ENCODE measurements at regions not wholly inside any gene's neighbourhood (a gene's known extent, or its start where the extent isn't known, plus 50 kb on each side); places are given as distances from the start of the nearest gene placed in this dataset.

GRCh38 chr2:100691846-100692245, 128.1 kb upstream of the NPAS2 start:
- Histone ChIP-seq H3K27me3 (ENCODE audit: insufficient read depth, low read depth, severe bottlenecking) (no peaks in the 10 kb centered on the region), H3K27ac (no peak overlapping the region), H3K36me3 (no peaks in the 10 kb centered on the region), H3K9me3 (ENCODE audit: severe bottlenecking) (peaks cover 5% of the 10 kb centered on the region), H3K4me3 (ENCODE audit: low read depth, low read length) (no peak overlapping the region)
- TF ChIP-seq CTCF (IDR thresholded peaks at IDR 0.05; ENCODE audit: low read depth, low read length) = no peak
- DNase-seq = no peak

GRCh38 chr2:100692381-100692780, 127.6 kb upstream of the NPAS2 start:
- no peak for TF ChIP-seq CTCF (IDR thresholded peaks at IDR 0.05; ENCODE audit: low read depth, low read length)
- Histone ChIP-seq H3K9me3 (ENCODE audit: severe bottlenecking) (peaks cover 5% of the 10 kb centered on the region), H3K27ac (no peak overlapping the region), H3K27me3 (ENCODE audit: insufficient read depth, low read depth, severe bottlenecking) (no peaks in the 10 kb centered on the region), H3K36me3 (no peaks in the 10 kb centered on the region), H3K4me3 (ENCODE audit: low read depth, low read length) (no peak overlapping the region)
- no peak for DNase-seq

- Histone ChIP-seq H3K27ac (no peak overlapping the region), H3K36me3 (no peaks in the 10 kb centered on the region), H3K27me3 (ENCODE audit: insufficient read depth, low read depth, severe bottlenecking) (no peaks in the 10 kb centered on the region), H3K9me3 (ENCODE audit: severe bottlenecking) (peaks cover 5% of the 10 kb centered on the region), H3K4me3 (ENCODE audit: low read depth, low read length) (no peak overlapping the region)
- DNase-seq = no peak
- TF ChIP-seq CTCF (IDR thresholded peaks at IDR 0.05; ENCODE audit: low read depth, low read length) = no peak
Observed at GRCh38 chr2:100692906-100693305, 127.0 kb upstream of the NPAS2 start.

- no peak for TF ChIP-seq CTCF (IDR thresholded peaks at IDR 0.05; ENCODE audit: low read depth, low read length)
- no peak overlapping the region for H3K4me3 ChIP-seq (ENCODE audit: low read depth, low read length)
- H3K36me3 ChIP-seq = no peaks in the 10 kb centered on the region
- DNase-seq = no peak
- H3K27ac ChIP-seq = no peak overlapping the region
- H3K27me3 ChIP-seq (ENCODE audit: insufficient read depth, low read depth, severe bottlenecking) = peaks cover 3% of the 10 kb centered on the region
- peaks cover 5% of the 10 kb centered on the region for H3K9me3 ChIP-seq (ENCODE audit: severe bottlenecking)
Observed at GRCh38 chr2:100699131-100699530, 120.8 kb upstream of the NPAS2 start.

GRCh38 chr2:100702438-100703109, 117.4 kb upstream of the NPAS2 start:
- no peak for TF ChIP-seq CTCF (IDR thresholded peaks at IDR 0.05; ENCODE audit: low read depth, low read length)
- H3K27ac ChIP-seq = no peak overlapping the region
- H3K36me3 ChIP-seq = no peaks in the 10 kb centered on the region
- H3K4me3 ChIP-seq (ENCODE audit: low read depth, low read length) = no peak overlapping the region
- peaks cover 3% of the 10 kb centered on the region for H3K27me3 ChIP-seq (ENCODE audit: insufficient read depth, low read depth, severe bottlenecking)
- H3K9me3 ChIP-seq (ENCODE audit: severe bottlenecking) = no peaks in the 10 kb centered on the region
- DNase-seq = no peak

- Histone ChIP-seq H3K27me3 (ENCODE audit: insufficient read depth, low read depth, severe bottlenecking) (peaks cover 3% of the 10 kb centered on the region), H3K9me3 (ENCODE audit: severe bottlenecking) (no peaks in the 10 kb centered on the region), H3K27ac (no peak overlapping the region), H3K4me3 (ENCODE audit: low read depth, low read length) (no peak overlapping the region), H3K36me3 (no peaks in the 10 kb centered on the region)
- no peak for TF ChIP-seq CTCF (IDR thresholded peaks at IDR 0.05; ENCODE audit: low read depth, low read length)
- no peak for DNase-seq
Observed at GRCh38 chr2:100703213-100703612, 116.7 kb upstream of the NPAS2 start.
